H1 (cell line): ENCODE measurements at regions not wholly inside any gene's neighbourhood (a gene's known extent, or its start where the extent isn't known, plus 50 kb on each side); places are given as distances from the start of the nearest gene placed in this dataset. TPM values are rescaled to one million over a fixed set of nuclear protein-coding genes. Genes with fewer than 3 reads are reported as not detected.

Experiments used
- CTCF ChIA-PET: fragments of 300-600 bp; sonication (Branson Sonifier 250); formaldehyde crosslinking; loops from one replicate; lab custom pipeline; 2021; ENCODE audit not compliant: partially characterized antibody; lab: Charles Lee
- POLR2A ChIA-PET: fragments of 300-600 bp; sonication (Branson Sonifier 250); formaldehyde crosslinking; loops from one replicate; lab custom pipeline; 2021; ENCODE audit warnings: inconsistent platforms; ENCODE audit not compliant: partially characterized antibody; lab: Charles Lee
- DNase-seq, 2 experiments: peaks; one replicate each; pipeline versions ENCODE4 v3.0.0 to v3.0.0-alpha.2; 2010 to 2022; ENCODE audit warnings: low spot score in 2 of 2, low read depth in 1 of 2, mixed read lengths in 1 of 2
- FAIRE-seq: peaks from 2 replicates; lab custom pipeline; 2011; peaks lifted over from hg19 to GRCh38; lab: Jason Lieb, UNC
- H2AFZ ChIP-seq: 2 replicates; pipeline ENCODE4 v1.8.1; 2012; ENCODE audit warnings: low read length, inconsistent platforms
- H2AK5ac ChIP-seq: 2 replicates; pipeline ENCODE4 v1.6.1; 2013; ENCODE audit warnings: low read depth, low read length
- H2BK120ac ChIP-seq: replicated peaks from 2 replicates; pipeline ENCODE3; 2013; ENCODE audit warnings: low read depth, low read length, inconsistent platforms
- H2BK12ac ChIP-seq: 2 replicates; pipeline ENCODE4 v1.6.1; 2013; ENCODE audit warnings: low read depth, low read length
- H2BK15ac ChIP-seq: 2 replicates; pipeline ENCODE4 v1.6.1; 2013; ENCODE audit warnings: low read length
- H2BK20ac ChIP-seq: 2 replicates; pipeline ENCODE4 v1.6.1; 2013; ENCODE audit warnings: low read length
- H2BK5ac ChIP-seq: 2 replicates; pipeline ENCODE4 v1.6.1; 2013; ENCODE audit warnings: low read depth, low read length
- H3K14ac ChIP-seq: 2 replicates; pipeline ENCODE4 v1.6.1; 2013; ENCODE audit warnings: inconsistent platforms; ENCODE audit not compliant: insufficient read length
- H3K18ac ChIP-seq: 2 replicates; pipeline ENCODE4 v1.6.1; 2013; ENCODE audit warnings: low read length; ENCODE audit errors: extremely low read depth
- H3K23ac ChIP-seq: 2 replicates; pipeline ENCODE4 v1.6.1; 2013; ENCODE audit warnings: inconsistent platforms; ENCODE audit not compliant: insufficient read length
- H3K23me2 ChIP-seq: 2 replicates; pipeline ENCODE4 v1.6.1; 2013; ENCODE audit warnings: low read depth, low read length
- H3K27ac ChIP-seq: 2 replicates; pipeline ENCODE4 v1.6.1; 2011; ENCODE audit warnings: low read depth, low read length, inconsistent platforms
- H3K27me3 ChIP-seq, 4 experiments: replicated peaks in 1 of 4; 1 replicate in 1 of 4; 2 replicates in 3 of 4; pipeline versions ENCODE4 v1.6.1 to v1.8.1; 2011 to 2013; ENCODE audit warnings: low read length in 3 of 4, mild to moderate bottlenecking in 3 of 4, inconsistent platforms in 2 of 4, mixed read lengths in 2 of 4, moderate library complexity in 1 of 4; ENCODE audit not compliant: control insufficient read depth in 3 of 4, insufficient read depth in 3 of 4; ENCODE audit errors: extremely low read depth in 1 of 4
- H3K36me3 ChIP-seq, 4 experiments: 2 replicates each; pipeline versions ENCODE4 v1.6.1 to v1.8.1; 2011 to 2013; ENCODE audit warnings: mild to moderate bottlenecking in 4 of 4, low read length in 3 of 4, moderate library complexity in 2 of 4, control low read depth in 1 of 4, inconsistent platforms in 1 of 4; ENCODE audit not compliant: insufficient read depth in 4 of 4, control insufficient read depth in 2 of 4
- H3K4ac ChIP-seq: replicated peaks from 2 replicates; pipeline ENCODE3; 2013; ENCODE audit warnings: low read length, low read depth, mixed read lengths, inconsistent platforms; ENCODE audit not compliant: insufficient read length
- H3K4me1 ChIP-seq, 4 experiments: replicated peaks in 1 of 4; 1 replicate in 1 of 4; 2 replicates in 3 of 4; pipeline versions ENCODE4 v1.6.1 to v1.8.1; 2011 to 2013; ENCODE audit warnings: low read length in 3 of 4, inconsistent platforms in 2 of 4, mixed read lengths in 1 of 4; ENCODE audit not compliant: insufficient read depth in 4 of 4, control insufficient read depth in 3 of 4
- H3K4me2 ChIP-seq, 2 experiments: 2 replicates each; pipeline versions ENCODE4 v1.6.1 to v1.8.1; 2011 to 2013; ENCODE audit warnings: low read depth in 2 of 2, low read length in 2 of 2, control low read depth in 1 of 2, inconsistent platforms in 1 of 2, mild to moderate bottlenecking in 1 of 2; ENCODE audit not compliant: insufficient read depth in 1 of 2
- H3K4me3 ChIP-seq, 4 experiments: fragments of 200-600, 300-600 bp in 1 of 4; sonication (generic), shearing (Covaris generic), sonication (Bioruptor Twin) in 1 of 4; 2 replicates each; pipeline versions ENCODE4 v1.5.1 to v1.8.1; 2011 to 2016; ENCODE audit warnings: low read length in 4 of 4, low read depth in 3 of 4, control low read depth in 2 of 4, inconsistent platforms in 2 of 4, mild to moderate bottlenecking in 2 of 4, mixed read lengths in 1 of 4, moderate library complexity in 1 of 4; ENCODE audit not compliant: insufficient read depth in 2 of 4; ENCODE audit errors: extremely low read depth in 1 of 4
- H3K56ac ChIP-seq: replicated peaks from 2 replicates; pipeline ENCODE3; 2013; ENCODE audit warnings: low read depth, mild to moderate bottlenecking, mixed read lengths, low read length, inconsistent platforms; ENCODE audit not compliant: insufficient read length
- H3K79me1 ChIP-seq: 2 replicates; pipeline ENCODE4 v1.6.1; 2013; ENCODE audit warnings: low read depth, low read length, control low read depth
- H3K79me2 ChIP-seq, 2 experiments: 2 replicates each; pipeline versions ENCODE4 v1.6.1 to v1.8.1; 2012 to 2013; ENCODE audit warnings: low read length in 2 of 2, mild to moderate bottlenecking in 2 of 2, inconsistent platforms in 1 of 2; ENCODE audit not compliant: insufficient read depth in 2 of 2, control insufficient read depth in 1 of 2
- H3K9ac ChIP-seq, 4 experiments: replicated peaks in 1 of 4; 1 replicate in 1 of 4; 2 replicates in 3 of 4; pipeline versions ENCODE4 v1.6.1 to v1.8.1; 2011 to 2013; ENCODE audit warnings: low read depth in 3 of 4, low read length in 3 of 4, control low read depth in 2 of 4, mild to moderate bottlenecking in 2 of 4, moderate library complexity in 2 of 4, inconsistent platforms in 1 of 4; ENCODE audit errors: extremely low read depth in 1 of 4
- H3K9me3 ChIP-seq, 2 experiments: 2 replicates each; pipeline versions ENCODE4 v1.6.1 to v1.8.1; 2012 to 2013; ENCODE audit warnings: mild to moderate bottlenecking in 2 of 2, moderate library complexity in 2 of 2, control low read depth in 1 of 2, inconsistent platforms in 1 of 2, low read depth in 1 of 2, low read length in 1 of 2, mixed read lengths in 1 of 2; ENCODE audit not compliant: insufficient read depth in 2 of 2
- H4K20me1 ChIP-seq, 2 experiments: replicated peaks in 1 of 2; 2 replicates each; pipeline versions ENCODE3 to v1.8.1; 2011 to 2013; ENCODE audit warnings: inconsistent platforms in 2 of 2, low read length in 2 of 2, mild to moderate bottlenecking in 1 of 2; ENCODE audit not compliant: insufficient read depth in 2 of 2, control insufficient read depth in 1 of 2
- H4K5ac ChIP-seq: 2 replicates; pipeline ENCODE4 v1.6.1; 2013; ENCODE audit warnings: low read length, low read depth, mixed read lengths, inconsistent platforms; ENCODE audit not compliant: insufficient read length
- H4K8ac ChIP-seq: 2 replicates; pipeline ENCODE4 v1.8.0; 2013; ENCODE audit warnings: mild to moderate bottlenecking, moderate library complexity, low read length, inconsistent platforms; ENCODE audit not compliant: insufficient read depth; ENCODE audit errors: extremely low read depth
- H4K91ac ChIP-seq: replicated peaks from 2 replicates; pipeline ENCODE3; 2013; ENCODE audit warnings: low read length, mixed read lengths, inconsistent platforms; ENCODE audit not compliant: insufficient read length
- RFX5 ChIP-seq: IDR thresholded peaks from 2 replicates; pipeline ENCODE4 v1.6.1; 2011; ENCODE audit warnings: low read depth, low read length, improper control_type of control experiment, borderline replicate concordance
- WGBS, 2 experiments: shearing (Covaris generic) in 1 of 2; methylation state at CpG; one replicate each; pipeline versions ENCODE4 v1.1.6 to v1.1.7; 2013 to 2015; ENCODE audit warnings: low lambda C conversion rate in 2 of 2, mixed read lengths in 2 of 2, inconsistent platforms in 1 of 2, low coverage in 1 of 2, missing lambda C conversion rate in 1 of 2; ENCODE audit not compliant: insufficient replicate concordance in 2 of 2, insufficient coverage in 1 of 2, insufficient read length in 1 of 2; ENCODE audit errors: extremely low coverage in 1 of 2, missing lambda C conversion rate in 1 of 2; 5-methylcytosine and 5-hydroxymethylcytosine counted together
- small RNA-seq: library from polyadenylated mRNA; stranded (forward); fragments of <200 nt; extraction: miRNeasy Mini kit (QIAGEN cat#:217004); gene quantifications from one replicate; pipeline ENCODE3, GENCODE V24; 2013; ENCODE audit not compliant: insufficient read depth

DNA sequence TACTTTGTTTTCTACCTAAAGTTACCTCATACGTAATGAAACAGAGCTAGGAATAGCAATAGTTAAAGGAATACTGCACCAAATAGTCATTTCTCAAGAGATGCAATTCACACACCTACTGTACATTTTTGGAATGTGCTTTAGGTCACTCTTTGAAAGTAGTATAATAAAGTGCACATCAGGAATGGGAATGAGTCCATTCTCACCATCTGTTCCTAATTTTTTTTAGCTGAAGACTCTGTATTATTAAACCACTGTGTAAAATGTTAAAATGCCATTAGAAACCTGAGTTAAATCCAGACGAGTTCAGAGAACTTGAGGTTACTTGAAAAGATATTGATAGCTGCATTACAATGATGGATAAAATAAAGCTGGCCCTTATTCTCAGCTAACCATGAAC, 51.9 kb upstream of the EPHA7 start:
- H4K20me1 ChIP-seq: no peaks in the 10 kb centered on the region
- no peak overlapping the region for H4K5ac ChIP-seq
- no peaks in the 10 kb centered on the region for H3K9me3 ChIP-seq
- no peak overlapping the region for H3K4me2 ChIP-seq
- no peak overlapping the region for H4K91ac ChIP-seq
- no peak overlapping the region for H2BK120ac ChIP-seq
- H3K27ac ChIP-seq: no peak overlapping the region
- no peak for TF ChIP-seq RFX5
- H3K56ac ChIP-seq: no peak overlapping the region
- no peak overlapping the region for H3K23ac ChIP-seq
- no peak overlapping the region for H4K8ac ChIP-seq
- WGBS, 2 experiments: 88% methylated on average over 2 of the region's 2 CpGs; no CpG with 5 or more reads in 1 of the 2 experiments
- H2AK5ac ChIP-seq: no peak overlapping the region
- no peak for FAIRE-seq
- no peak overlapping the region for H2BK12ac ChIP-seq
- no peaks in the 10 kb centered on the region for H3K79me1 ChIP-seq
- H3K4ac ChIP-seq: no peak overlapping the region
- no peaks in the 10 kb centered on the region for H3K36me3 ChIP-seq
- no peaks in the 10 kb centered on the region for H3K79me2 ChIP-seq
- H3K23me2 ChIP-seq: no peaks in the 10 kb centered on the region
- no peak overlapping the region for H3K18ac ChIP-seq
- no peak overlapping the region for H2BK20ac ChIP-seq
- H3K27me3 ChIP-seq: peaks cover 0 to 2% (median 0%) of the 10 kb centered on the region in 4 experiments; a peak in 1 of 7 replicates
- no peak overlapping the region for H3K9ac ChIP-seq
- H2AFZ ChIP-seq: no peak overlapping the region
- no peak overlapping the region for H3K4me3 ChIP-seq
- DNase-seq: no peak
- H3K14ac ChIP-seq: no peak overlapping the region
- ChIA-PET POLR2A (no interaction called here), CTCF (interaction anchor here (2.7 kb wide), 1 partner anchor 47 kb away, joined by 11 read pairs; no protein-coding TSS in a partner anchor)
- peaks cover 0 to 3% (median 0%) of the 10 kb centered on the region in 4 experiments; a peak in 1 of 7 replicates for H3K4me1 ChIP-seq
- no peak overlapping the region for H2BK5ac ChIP-seq
- no peak overlapping the region for H2BK15ac ChIP-seq

Small RNA genes lying in the stretch of these regions (small RNA-seq; reads per million reads assigned to genes)
- not detected for gene AL078595.1
- gene RF00425: not detected
